ENCODE measurements at regions not wholly inside any gene's neighbourhood (a gene's known extent, or its start where the extent isn't known, plus 50 kb on each side); places are given as distances from the start of the nearest gene placed in this dataset.

DNA sequence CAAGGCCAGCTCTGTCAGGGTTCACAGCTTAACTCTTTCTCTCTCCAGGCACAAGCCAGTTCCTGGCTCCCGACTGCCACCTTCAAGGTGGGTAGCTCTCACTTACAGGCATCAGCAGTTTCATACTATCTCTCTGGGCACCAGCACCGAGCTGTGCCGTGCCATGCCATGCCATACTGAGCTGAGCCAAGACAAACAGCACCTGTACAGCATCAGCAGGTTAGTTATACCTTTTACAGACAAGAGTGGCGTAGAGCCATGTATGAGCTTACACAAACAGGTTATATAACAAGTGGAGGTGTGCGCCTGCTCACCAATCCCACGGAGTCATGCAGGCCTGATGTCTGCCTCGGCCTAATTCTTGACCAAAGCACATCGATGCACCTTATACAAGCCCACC is 1098.7 kb downstream of the AACS start:
- no peak overlapping the region for H3K4me2 ChIP-seq (replicated peaks; ENCODE audit: low read depth, low read length, poor library complexity, severe bottlenecking)
- no peak overlapping the region for H3K9ac ChIP-seq (ENCODE audit: low read length)
- 77% methylated on average over 3 of the region's 8 CpGs for WGBS (ENCODE audit: insufficient coverage)
- H3K9me3 Mint-ChIP-seq (ENCODE audit: insufficient read depth), result peaks cover 6% of the 10 kb centered on the region
- H3K4me1 ChIP-seq (ENCODE audit: control insufficient read depth in 2 of 2, insufficient read depth in 2 of 2, low read length in 2 of 2), result no peaks in the 10 kb centered on the region
- TF ChIP-seq, protein P1, sequence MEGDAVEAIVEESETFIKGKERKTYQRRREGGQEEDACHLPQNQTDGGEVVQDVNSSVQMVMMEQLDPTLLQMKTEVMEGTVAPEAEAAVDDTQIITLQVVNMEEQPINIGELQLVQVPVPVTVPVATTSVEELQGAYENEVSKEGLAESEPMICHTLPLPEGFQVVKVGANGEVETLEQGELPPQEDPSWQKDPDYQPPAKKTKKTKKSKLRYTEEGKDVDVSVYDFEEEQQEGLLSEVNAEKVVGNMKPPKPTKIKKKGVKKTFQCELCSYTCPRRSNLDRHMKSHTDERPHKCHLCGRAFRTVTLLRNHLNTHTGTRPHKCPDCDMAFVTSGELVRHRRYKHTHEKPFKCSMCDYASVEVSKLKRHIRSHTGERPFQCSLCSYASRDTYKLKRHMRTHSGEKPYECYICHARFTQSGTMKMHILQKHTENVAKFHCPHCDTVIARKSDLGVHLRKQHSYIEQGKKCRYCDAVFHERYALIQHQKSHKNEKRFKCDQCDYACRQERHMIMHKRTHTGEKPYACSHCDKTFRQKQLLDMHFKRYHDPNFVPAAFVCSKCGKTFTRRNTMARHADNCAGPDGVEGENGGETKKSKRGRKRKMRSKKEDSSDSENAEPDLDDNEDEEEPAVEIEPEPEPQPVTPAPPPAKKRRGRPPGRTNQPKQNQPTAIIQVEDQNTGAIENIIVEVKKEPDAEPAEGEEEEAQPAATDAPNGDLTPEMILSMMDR (IDR thresholded peaks at IDR 0.05), result no peak
- no peak for TF ChIP-seq EZH2 (IDR thresholded peaks at IDR 0.05; ENCODE audit: borderline replicate concordance, insufficient read depth, low read depth, low read length, poor library complexity, severe bottlenecking)
- no peaks in the 10 kb centered on the region for H3K36me3 ChIP-seq (replicated peaks in 1 of 2; ENCODE audit: control extremely low read depth in 1 of 2, control insufficient read depth in 1 of 2, extremely low read depth in 1 of 2, insufficient read depth in 2 of 2, low read length in 1 of 2)
- H2AFZ ChIP-seq (ENCODE audit: insufficient read depth, low read depth, low read length, poor library complexity, severe bottlenecking), result no peak overlapping the region
- no peaks in the 10 kb centered on the region for H4K20me1 ChIP-seq (ENCODE audit: control insufficient read depth, insufficient read depth, low read length, poor library complexity, severe bottlenecking)
- no peak overlapping the region for H3K27ac ChIP-seq (ENCODE audit: low read length in 2 of 2)
- POLR2A ChIA-PET, result no interaction called here
- no peaks in the 10 kb centered on the region for H3K27me3 Mint-ChIP-seq
- no peak for DNase-seq
- no peak for ATAC-seq (ENCODE audit: low read depth)
- no peak overlapping the region for H3K4me3 ChIP-seq (ENCODE audit: control extremely low read depth in 1 of 5, extremely low read depth in 1 of 5, insufficient read depth in 1 of 5, low read depth in 2 of 5, low read length in 4 of 5)
- intact Hi-C loops (cut with micrococcal nuclease), result no loop called here
- CTCF ChIA-PET, result no interaction called here
- no peak overlapping the region for H3K4me3 Mint-ChIP-seq
- no peaks in the 10 kb centered on the region for H3K79me2 ChIP-seq (ENCODE audit: control insufficient read depth, insufficient read depth, low read length)
- no peaks in the 10 kb centered on the region for H3K4me1 Mint-ChIP-seq
- H3K9me3 ChIP-seq (ENCODE audit: control extremely low read depth in 1 of 3, control insufficient read depth in 2 of 3, insufficient read depth in 1 of 3, low read length in 2 of 3), result peaks cover 0 to 23% (median 0%) of the 10 kb centered on the region in 3 donors
- H3K27me3 ChIP-seq (replicated peaks in 1 of 4; ENCODE audit: control extremely low read depth in 1 of 4, control insufficient read depth in 3 of 4, insufficient read depth in 4 of 4, low read length in 3 of 4), result no peaks in the 10 kb centered on the region
- no peak overlapping the region for H3K27ac Mint-ChIP-seq

GRCh38 chr12:126171937-126172559 is 1106.8 kb downstream of the AACS start:
- TF ChIP-seq, protein P1 (IDR thresholded peaks at IDR 0.05), result no peak
- TF ChIP-seq EZH2 (IDR thresholded peaks at IDR 0.05; ENCODE audit: borderline replicate concordance, insufficient read depth, low read depth, low read length, poor library complexity, severe bottlenecking), result no peak
- intact Hi-C loops (cut with micrococcal nuclease), result no loop called here

More at GRCh38 chr12:126171937-126172559, 1106.8 kb downstream of the AACS start:
- no peak for DNase-seq
- no peaks in the 10 kb centered on the region for H4K20me1 ChIP-seq (ENCODE audit: control insufficient read depth, insufficient read depth, low read length, poor library complexity, severe bottlenecking)
- Mint-ChIP-seq H3K27ac (no peak overlapping the region), H3K4me3 (no peak overlapping the region), H3K27me3 (no peaks in the 10 kb centered on the region), H3K4me1 (no peaks in the 10 kb centered on the region), H3K9me3 (ENCODE audit: insufficient read depth) (no peaks in the 10 kb centered on the region)
- no peak overlapping the region for H3K9ac ChIP-seq (ENCODE audit: low read length)
- no peak overlapping the region for H3K27ac ChIP-seq (ENCODE audit: low read length in 2 of 2)
- no peaks in the 10 kb centered on the region for H3K27me3 ChIP-seq (replicated peaks in 1 of 4; ENCODE audit: control extremely low read depth in 1 of 4, control insufficient read depth in 3 of 4, insufficient read depth in 4 of 4, low read length in 3 of 4)
- WGBS (ENCODE audit: insufficient coverage), result no CpG with 5 or more reads among the region's 5 CpGs
- no peaks in the 10 kb centered on the region for H3K36me3 ChIP-seq (replicated peaks in 1 of 2; ENCODE audit: control extremely low read depth in 1 of 2, control insufficient read depth in 1 of 2, extremely low read depth in 1 of 2, insufficient read depth in 2 of 2, low read length in 1 of 2)
- POLR2A ChIA-PET, result no interaction called here
- no peak for ATAC-seq (ENCODE audit: low read depth)
- H3K9me3 ChIP-seq (ENCODE audit: control extremely low read depth in 1 of 3, control insufficient read depth in 2 of 3, insufficient read depth in 1 of 3, low read length in 2 of 3), result peaks cover 0 to 10% (median 0%) of the 10 kb centered on the region in 3 donors
- no peaks in the 10 kb centered on the region for H3K79me2 ChIP-seq (ENCODE audit: control insufficient read depth, insufficient read depth, low read length)
- CTCF ChIA-PET, result interaction anchor here (0.9 kb wide), 1 partner anchor 16 kb away, joined by 3 read pairs; no protein-coding TSS in a partner anchor
- no peak overlapping the region for H2AFZ ChIP-seq (ENCODE audit: insufficient read depth, low read depth, low read length, poor library complexity, severe bottlenecking)
- H3K4me2 ChIP-seq (replicated peaks; ENCODE audit: low read depth, low read length, poor library complexity, severe bottlenecking), result no peak overlapping the region
- no peaks in the 10 kb centered on the region for H3K4me1 ChIP-seq (ENCODE audit: control insufficient read depth in 2 of 2, insufficient read depth in 2 of 2, low read length in 2 of 2)
- no peak overlapping the region for H3K4me3 ChIP-seq (ENCODE audit: control extremely low read depth in 1 of 5, extremely low read depth in 1 of 5, insufficient read depth in 1 of 5, low read depth in 2 of 5, low read length in 4 of 5)

Measured in B cell (primary cell).